Astrocyte (in vitro differentiated cells and primary cell): ENCODE measurements at regions not wholly inside any gene's neighbourhood (a gene's known extent, or its start where the extent isn't known, plus 50 kb on each side); places are given as distances from the start of the nearest gene placed in this dataset.
A peak's percentile ranks its signal among the peaks of the same experiment; 100 is the strongest.

Experiments used
- DNase-seq: peaks from one replicate; pipeline ENCODE4 v3.0.0-alpha.2; 2010; ENCODE audit warnings: low read depth
- FAIRE-seq: peaks from 2 replicates; lab custom pipeline; 2011; peaks lifted over from hg19 to GRCh38; lab: Jason Lieb, UNC
- H2AFZ ChIP-seq: 2 replicates; pipeline ENCODE4 v1.6.0; 2012; ENCODE audit warnings: low read depth, low read length, inconsistent platforms
- H3K27ac ChIP-seq: 2 replicates; pipeline ENCODE4 v1.5.1; 2011; ENCODE audit warnings: low read depth, low read length, inconsistent platforms
- H3K27me3 ChIP-seq: 2 replicates; pipeline ENCODE4 v1.6.0; 2011; ENCODE audit warnings: low read length, inconsistent platforms; ENCODE audit not compliant: insufficient read depth
- H3K36me3 ChIP-seq: 2 replicates; pipeline ENCODE4 v1.5.1; 2011; ENCODE audit warnings: low read length, inconsistent platforms; ENCODE audit not compliant: insufficient read depth
- H3K4me1 ChIP-seq: 2 replicates; pipeline ENCODE4 v1.5.1; 2011; ENCODE audit warnings: low read length, inconsistent platforms; ENCODE audit not compliant: insufficient read depth
- H3K4me2 ChIP-seq: 2 replicates; pipeline ENCODE4 v1.6.0; 2012; ENCODE audit warnings: low read length, inconsistent platforms
- H3K4me3 ChIP-seq: 2 replicates; pipeline ENCODE4 v1.5.1; 2011; ENCODE audit warnings: low read depth, mild to moderate bottlenecking, low read length, inconsistent platforms; ENCODE audit not compliant: insufficient read depth
- H3K79me2 ChIP-seq: 2 replicates; pipeline ENCODE4 v1.6.0; 2012; ENCODE audit warnings: mild to moderate bottlenecking, low read length, inconsistent platforms; ENCODE audit not compliant: insufficient read depth
- H3K9ac ChIP-seq: 2 replicates; pipeline ENCODE4 v1.6.0; 2012; ENCODE audit warnings: mild to moderate bottlenecking, low read length, inconsistent platforms
- H3K9me3 ChIP-seq: 2 replicates; pipeline ENCODE4 v1.5.1; 2012; ENCODE audit warnings: low read depth, mild to moderate bottlenecking, low read length, inconsistent platforms; ENCODE audit not compliant: insufficient read depth
- H4K20me1 ChIP-seq: 2 replicates; pipeline ENCODE4 v1.6.0; 2012; ENCODE audit warnings: low read length, inconsistent platforms; ENCODE audit not compliant: insufficient read depth
- H3K27ac Mint-ChIP-seq: one replicate; pipeline ENCODE4 v1.8.0; 2021; ENCODE audit warnings: mild to moderate bottlenecking, mixed read lengths; ENCODE audit not compliant: unreplicated experiment
- H3K27me3 Mint-ChIP-seq: one replicate; pipeline ENCODE4 v1.8.0; 2021; ENCODE audit warnings: low read depth, mixed read lengths; ENCODE audit not compliant: unreplicated experiment
- H3K36me3 Mint-ChIP-seq: one replicate; pipeline ENCODE4 v1.8.0; 2021; ENCODE audit warnings: low read depth, mixed read lengths; ENCODE audit not compliant: unreplicated experiment
- H3K4me1 Mint-ChIP-seq: one replicate; pipeline ENCODE4 v1.8.0; 2021; ENCODE audit warnings: low read depth, mixed read lengths; ENCODE audit not compliant: unreplicated experiment
- H3K4me3 Mint-ChIP-seq: one replicate; pipeline ENCODE4 v1.8.0; 2021; ENCODE audit warnings: mild to moderate bottlenecking, moderate library complexity, mixed read lengths; ENCODE audit not compliant: unreplicated experiment
- H3K9me3 Mint-ChIP-seq: one replicate; pipeline ENCODE4 v1.8.0; 2021; ENCODE audit warnings: mild to moderate bottlenecking, mixed read lengths; ENCODE audit not compliant: unreplicated experiment
- EZH2 ChIP-seq: IDR thresholded peaks from 2 replicates; pipeline ENCODE4 v1.6.1; 2012; ENCODE audit warnings: mild to moderate bottlenecking, low read length, inconsistent platforms; ENCODE audit not compliant: insufficient read depth
- TF ChIP-seq, protein P1 (sequence below): IDR thresholded peaks from 2 replicates; pipeline ENCODE4 v1.5.1; 2011; ENCODE audit warnings: low read depth, mild to moderate bottlenecking, inconsistent platforms, low read length, moderate library complexity; ENCODE audit not compliant: insufficient read depth

DNA sequence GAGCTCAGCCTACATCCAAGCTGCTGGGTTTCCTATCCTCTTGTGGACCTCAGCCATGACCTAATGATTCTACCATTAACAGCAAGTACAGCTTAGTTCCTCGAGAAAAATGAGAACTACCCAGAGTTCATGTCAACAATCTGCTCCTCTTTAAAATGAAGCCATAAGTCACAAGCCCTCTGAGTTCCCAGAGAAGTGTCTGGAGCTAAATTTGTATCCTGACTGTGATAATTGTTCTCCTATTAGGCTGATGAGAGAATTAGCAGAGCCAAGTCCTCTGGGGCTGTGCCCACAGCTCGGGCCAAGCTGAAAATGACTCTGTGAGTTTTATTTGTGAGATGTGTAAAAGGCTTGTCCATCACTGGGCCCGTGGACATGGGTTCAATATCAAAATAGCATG is 145.1 kb upstream of the SMIM23 start:
- Mint-ChIP-seq H3K36me3 (no peaks in the 10 kb centered on the region), H3K4me3 (no peak overlapping the region), H3K27ac (no peak overlapping the region), H3K9me3 (peaks cover 3% of the 10 kb centered on the region), H3K27me3 (peaks cover 29% of the 10 kb centered on the region), H3K4me1 (peaks cover 12% of the 10 kb centered on the region)
- no peak overlapping the region for H2AFZ ChIP-seq
- no peak overlapping the region for H3K4me3 ChIP-seq
- H3K79me2 ChIP-seq, result no peaks in the 10 kb centered on the region
- no peak overlapping the region for H3K4me2 ChIP-seq
- H3K9me3 ChIP-seq, result no peaks in the 10 kb centered on the region
- FAIRE-seq (no peak), DNase-seq (no peak)
- H4K20me1 ChIP-seq, result no peaks in the 10 kb centered on the region
- H3K4me1 ChIP-seq, result no peaks in the 10 kb centered on the region
- TF ChIP-seq, protein P1, sequence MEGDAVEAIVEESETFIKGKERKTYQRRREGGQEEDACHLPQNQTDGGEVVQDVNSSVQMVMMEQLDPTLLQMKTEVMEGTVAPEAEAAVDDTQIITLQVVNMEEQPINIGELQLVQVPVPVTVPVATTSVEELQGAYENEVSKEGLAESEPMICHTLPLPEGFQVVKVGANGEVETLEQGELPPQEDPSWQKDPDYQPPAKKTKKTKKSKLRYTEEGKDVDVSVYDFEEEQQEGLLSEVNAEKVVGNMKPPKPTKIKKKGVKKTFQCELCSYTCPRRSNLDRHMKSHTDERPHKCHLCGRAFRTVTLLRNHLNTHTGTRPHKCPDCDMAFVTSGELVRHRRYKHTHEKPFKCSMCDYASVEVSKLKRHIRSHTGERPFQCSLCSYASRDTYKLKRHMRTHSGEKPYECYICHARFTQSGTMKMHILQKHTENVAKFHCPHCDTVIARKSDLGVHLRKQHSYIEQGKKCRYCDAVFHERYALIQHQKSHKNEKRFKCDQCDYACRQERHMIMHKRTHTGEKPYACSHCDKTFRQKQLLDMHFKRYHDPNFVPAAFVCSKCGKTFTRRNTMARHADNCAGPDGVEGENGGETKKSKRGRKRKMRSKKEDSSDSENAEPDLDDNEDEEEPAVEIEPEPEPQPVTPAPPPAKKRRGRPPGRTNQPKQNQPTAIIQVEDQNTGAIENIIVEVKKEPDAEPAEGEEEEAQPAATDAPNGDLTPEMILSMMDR, result no peak
- no peak for TF ChIP-seq EZH2
- H3K9ac ChIP-seq, result no peak overlapping the region
- no peaks in the 10 kb centered on the region for H3K27me3 ChIP-seq
- no peak overlapping the region for H3K27ac ChIP-seq
- no peaks in the 10 kb centered on the region for H3K36me3 ChIP-seq

DNA sequence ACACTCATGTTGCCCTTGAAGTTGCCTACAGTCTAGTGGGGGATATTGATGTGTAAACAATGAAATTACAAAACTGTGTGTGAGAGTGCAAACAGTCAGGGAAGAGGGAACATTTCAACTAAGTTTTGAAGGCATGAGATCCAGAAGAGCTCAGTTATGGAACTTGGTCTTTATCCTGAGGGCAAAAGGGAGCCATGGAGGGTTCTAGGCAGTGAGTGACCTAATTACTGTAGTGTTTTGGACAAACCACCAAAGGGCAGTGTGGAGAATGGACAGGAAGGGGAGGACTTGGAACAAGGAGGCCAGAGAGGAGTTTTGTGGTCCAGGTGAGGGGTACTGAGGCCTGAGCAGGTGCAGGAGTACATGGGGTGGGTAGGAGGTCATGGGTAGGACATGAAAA is 143.7 kb upstream of the SMIM23 start:
- Histone ChIP-seq H3K4me2 (no peak overlapping the region), H3K4me3 (no peak overlapping the region), H3K27me3 (no peaks in the 10 kb centered on the region), H3K4me1 (peaks cover 4% of the 10 kb centered on the region), H3K9me3 (no peaks in the 10 kb centered on the region), H2AFZ (no peak overlapping the region), H3K9ac (no peak overlapping the region), H3K36me3 (no peaks in the 10 kb centered on the region), H4K20me1 (no peaks in the 10 kb centered on the region), H3K79me2 (no peaks in the 10 kb centered on the region), H3K27ac (no peak overlapping the region)
- peaks cover 9% of the 10 kb centered on the region for H3K9me3 Mint-ChIP-seq
- DNase-seq (no peak), FAIRE-seq (no peak)
- peaks cover 26% of the 10 kb centered on the region for H3K4me1 Mint-ChIP-seq
- peaks cover 27% of the 10 kb centered on the region for H3K27me3 Mint-ChIP-seq
- H3K27ac Mint-ChIP-seq, result peak overlapping the region; percentile 28
- TF ChIP-seq, protein P1, result no peak
- no peak for TF ChIP-seq EZH2
- no peak overlapping the region for H3K4me3 Mint-ChIP-seq
- no peaks in the 10 kb centered on the region for H3K36me3 Mint-ChIP-seq

DNA sequence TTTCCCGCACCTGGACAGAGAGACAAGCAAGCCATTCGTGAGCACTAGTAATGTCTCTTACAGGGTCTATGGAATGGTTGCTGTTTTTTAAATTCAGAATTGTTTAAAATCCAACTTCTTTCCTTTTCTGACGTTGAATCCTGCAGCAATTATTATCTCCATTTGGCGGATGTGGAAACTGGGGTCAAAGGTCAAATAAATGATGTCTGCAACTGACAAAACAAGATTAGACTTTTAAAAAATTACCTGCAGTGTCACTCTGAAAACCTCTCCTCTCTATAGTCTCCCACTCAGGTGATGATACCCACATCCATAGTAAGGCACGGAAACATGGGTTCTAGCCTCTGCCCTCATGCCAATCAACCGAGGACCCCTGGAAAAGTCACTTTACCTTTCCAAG is 142.7 kb upstream of the SMIM23 start:
- Histone ChIP-seq H3K9me3 (no peaks in the 10 kb centered on the region), H4K20me1 (no peaks in the 10 kb centered on the region), H3K4me1 (peaks cover 14% of the 10 kb centered on the region), H3K79me2 (no peaks in the 10 kb centered on the region), H3K36me3 (no peaks in the 10 kb centered on the region), H3K4me2 (no peak overlapping the region), H2AFZ (no peak overlapping the region), H3K27me3 (no peaks in the 10 kb centered on the region), H3K9ac (no peak overlapping the region), H3K27ac (no peak overlapping the region), H3K4me3 (no peak overlapping the region)
- no peak overlapping the region for H3K27ac Mint-ChIP-seq
- peaks cover 9% of the 10 kb centered on the region for H3K9me3 Mint-ChIP-seq
- FAIRE-seq (no peak), DNase-seq (no peak)
- H3K4me1 Mint-ChIP-seq, result peaks cover 35% of the 10 kb centered on the region
- H3K36me3 Mint-ChIP-seq, result no peaks in the 10 kb centered on the region
- H3K27me3 Mint-ChIP-seq, result peaks cover 25% of the 10 kb centered on the region
- H3K4me3 Mint-ChIP-seq, result no peak overlapping the region
- TF ChIP-seq EZH2, result no peak
- TF ChIP-seq, protein P1, result no peak
